ENCODE measurements at regions not wholly inside any gene's neighbourhood (a gene's known extent, or its start where the extent isn't known, plus 50 kb on each side); places are given as distances from the start of the nearest gene placed in this dataset.
"Not testable (repeated sequence)": the region's sequence is repeated elsewhere in the genome, so short reads cannot be mapped to it uniquely, and the experiment has no call there.

DNA sequence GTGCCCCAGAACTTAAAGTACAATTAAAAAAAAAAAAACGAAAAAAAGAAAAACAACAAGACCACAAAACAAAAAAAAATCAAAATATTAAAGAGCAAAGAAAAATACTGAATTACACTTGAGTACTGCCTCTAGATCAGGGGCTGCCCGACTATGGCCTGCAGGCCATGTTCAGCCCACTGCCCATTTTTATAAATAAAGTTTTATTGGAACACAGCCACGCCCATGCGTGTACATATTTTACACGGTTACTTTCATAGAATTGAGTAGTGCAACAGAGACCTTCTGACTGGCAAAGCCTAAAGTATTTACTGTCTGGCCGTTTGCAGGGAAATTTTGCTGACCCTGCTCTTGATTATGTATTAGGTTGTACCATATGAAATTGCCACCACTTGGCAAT lies 130.5 kb downstream of the ATXN3L start:
- no peak for DNase-seq (ENCODE audit: low read depth in 4 of 4, low spot score in 3 of 4)

DNA sequence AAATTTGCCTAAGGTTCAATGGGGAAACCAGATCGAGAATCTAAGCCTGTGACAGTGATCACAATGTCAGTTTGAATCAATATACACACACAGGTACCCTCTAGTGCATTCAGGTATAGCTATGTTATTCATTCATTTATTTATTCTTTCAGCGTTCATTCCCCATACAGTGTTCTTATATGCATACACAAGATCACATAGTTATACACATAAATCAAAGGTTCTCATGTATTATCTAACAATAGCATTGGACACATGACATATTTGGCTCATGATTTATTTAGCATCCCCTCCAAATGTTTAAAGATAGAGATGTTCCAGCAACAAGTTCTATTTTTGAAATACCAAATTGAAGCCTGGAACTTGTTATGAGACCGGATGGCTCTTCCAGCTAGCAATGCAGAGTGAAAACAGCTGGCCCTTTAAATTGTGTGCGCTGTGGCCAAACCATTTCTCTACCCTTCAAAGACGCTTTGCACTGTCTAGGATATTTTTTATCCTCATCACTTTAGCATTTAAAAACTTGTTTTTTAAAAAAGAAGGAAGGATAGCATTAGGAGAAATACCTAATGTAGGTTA lies 131.0 kb downstream of the ATXN3L start:
- no peak for DNase-seq (ENCODE audit: low read depth in 4 of 4, low spot score in 3 of 4)

DNA sequence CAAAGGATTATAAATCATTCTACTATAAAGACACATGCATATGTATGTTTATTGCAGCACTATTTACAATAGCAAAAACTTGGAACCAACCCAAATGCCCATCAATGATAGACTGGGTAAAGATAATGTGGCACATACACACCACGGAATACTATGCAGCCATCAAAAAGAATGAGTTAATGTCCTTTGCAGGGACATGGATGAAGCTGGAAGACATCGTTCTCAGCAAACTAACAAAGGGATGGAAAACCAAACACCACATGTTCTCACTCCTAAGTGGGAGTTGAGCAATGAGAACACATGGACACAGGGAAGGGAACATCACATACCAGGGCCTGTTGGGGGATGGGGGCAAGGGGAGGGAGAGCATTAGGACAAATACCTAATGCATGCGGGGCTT lies 133.2 kb downstream of the ATXN3L start:
- DNase-seq (ENCODE audit: low read depth in 4 of 4, low spot score in 3 of 4): not testable (repeated sequence)

DNA sequence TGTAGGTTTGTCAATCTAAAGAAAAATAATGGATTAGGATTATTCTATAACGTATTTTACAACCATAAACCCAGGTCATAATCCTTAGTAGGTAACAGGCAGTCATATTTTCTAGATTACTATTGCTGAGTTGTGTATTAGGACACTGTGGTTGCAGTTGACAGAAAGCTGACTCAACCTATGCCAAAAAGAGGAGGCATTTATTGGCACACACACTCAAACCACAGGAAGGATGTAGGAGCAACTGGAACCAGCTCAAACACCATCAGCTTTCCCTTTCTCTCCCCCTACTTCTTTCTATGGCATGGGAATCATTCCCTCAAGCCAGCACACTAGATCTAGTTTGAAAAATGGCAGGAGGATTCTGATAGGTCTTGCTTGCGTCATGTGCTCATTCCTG lies 136.4 kb upstream of the FAM9C start:
- DNase-seq (ENCODE audit: low read depth in 4 of 4, low spot score in 3 of 4): no peak

DNA sequence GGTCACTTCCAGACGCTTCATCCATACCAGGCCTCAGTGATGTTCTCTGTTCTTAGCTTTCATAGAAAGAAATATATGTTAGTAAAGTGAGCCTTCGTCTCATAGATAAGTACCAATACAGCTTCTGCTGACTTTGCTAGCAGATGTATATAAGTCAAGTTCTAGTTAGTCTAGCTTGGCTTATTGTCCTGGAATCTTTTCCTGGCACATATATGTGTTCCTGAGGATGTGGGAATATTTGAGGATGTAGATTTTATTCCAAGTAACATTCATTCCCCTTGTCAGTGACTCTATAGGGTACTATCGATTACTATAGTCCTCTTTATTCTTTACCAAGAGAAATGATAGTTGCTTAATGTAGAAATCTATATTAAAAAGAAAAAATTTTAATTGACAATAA lies 135.2 kb upstream of the FAM9C start:
- no peak for DNase-seq (ENCODE audit: low read depth in 4 of 4, low spot score in 3 of 4)

DNA sequence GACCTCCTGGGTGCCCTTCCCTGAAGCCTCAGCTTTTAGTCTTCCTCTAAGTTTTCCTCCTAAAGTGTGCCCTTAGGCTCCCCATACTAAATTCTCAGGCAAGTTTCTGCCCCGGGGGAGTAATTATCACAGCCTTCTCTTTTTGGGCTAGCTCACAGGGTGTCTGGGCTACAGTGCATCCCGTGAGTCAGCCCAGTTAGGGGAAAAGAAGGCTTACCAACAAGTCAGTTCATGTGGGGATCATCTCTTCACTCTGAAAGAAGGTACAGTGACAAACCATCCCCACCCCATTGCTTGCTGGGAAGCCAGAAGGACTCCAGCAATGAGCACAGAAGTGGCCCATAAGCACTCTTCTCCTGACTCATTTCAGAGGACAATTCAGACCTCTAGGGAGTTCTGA lies 134.7 kb upstream of the FAM9C start:
- DNase-seq (ENCODE audit: low read depth in 4 of 4, low spot score in 3 of 4): no peak

DNA sequence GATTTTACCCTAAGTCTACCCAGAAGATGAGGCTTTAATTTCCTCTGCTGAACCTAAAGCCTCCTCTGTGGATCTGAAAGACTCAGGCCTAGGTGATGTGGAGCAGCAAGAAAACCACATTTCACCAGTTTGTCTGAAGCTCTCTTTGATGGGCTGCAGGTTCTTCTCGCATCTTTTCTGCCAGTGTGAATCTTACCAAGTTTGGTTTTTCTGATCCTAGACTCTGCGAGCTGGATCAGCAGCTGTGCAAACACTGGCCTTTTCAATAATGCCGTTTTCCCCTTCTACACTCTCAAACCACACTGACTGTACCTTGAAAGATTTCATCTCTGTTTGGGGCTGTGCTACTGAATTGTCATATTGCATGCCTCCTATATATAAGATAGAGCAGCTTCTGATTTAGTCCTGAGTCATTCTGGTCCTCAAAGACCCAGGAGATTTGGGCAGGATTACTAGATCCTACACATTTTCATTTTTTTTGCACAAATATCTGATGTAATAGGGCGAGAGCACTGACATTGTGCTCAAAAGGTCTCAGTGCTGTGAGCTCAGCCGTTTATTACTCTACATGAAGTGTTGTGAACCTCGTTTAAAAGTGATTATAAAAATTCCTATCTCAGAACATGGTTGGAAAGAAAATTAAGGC lies 133.6 kb upstream of the FAM9C start:
- DNase-seq (ENCODE audit: low read depth in 4 of 4, low spot score in 3 of 4): no peak

DNA sequence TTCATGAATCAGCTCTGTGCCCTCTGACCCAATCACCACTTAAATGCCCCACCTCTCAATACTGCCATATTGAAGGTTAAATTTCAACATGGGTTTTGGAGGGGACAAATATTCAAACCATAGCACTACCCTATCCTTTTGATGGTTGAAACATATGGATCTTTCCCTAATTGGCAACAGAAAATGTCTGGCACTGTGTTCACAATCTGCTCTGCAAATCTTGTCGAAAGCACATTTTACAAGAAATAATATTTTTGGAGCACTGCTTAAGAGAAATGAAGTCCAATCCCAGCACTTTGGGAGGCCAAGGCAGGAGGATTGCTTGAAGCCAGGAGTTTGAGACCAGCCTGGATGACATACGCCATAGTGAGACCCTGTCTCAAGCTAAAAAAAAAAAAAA lies 130.6 kb upstream of the FAM9C start:
- DNase-seq (ENCODE audit: low read depth in 4 of 4, low spot score in 3 of 4): no peak

DNA sequence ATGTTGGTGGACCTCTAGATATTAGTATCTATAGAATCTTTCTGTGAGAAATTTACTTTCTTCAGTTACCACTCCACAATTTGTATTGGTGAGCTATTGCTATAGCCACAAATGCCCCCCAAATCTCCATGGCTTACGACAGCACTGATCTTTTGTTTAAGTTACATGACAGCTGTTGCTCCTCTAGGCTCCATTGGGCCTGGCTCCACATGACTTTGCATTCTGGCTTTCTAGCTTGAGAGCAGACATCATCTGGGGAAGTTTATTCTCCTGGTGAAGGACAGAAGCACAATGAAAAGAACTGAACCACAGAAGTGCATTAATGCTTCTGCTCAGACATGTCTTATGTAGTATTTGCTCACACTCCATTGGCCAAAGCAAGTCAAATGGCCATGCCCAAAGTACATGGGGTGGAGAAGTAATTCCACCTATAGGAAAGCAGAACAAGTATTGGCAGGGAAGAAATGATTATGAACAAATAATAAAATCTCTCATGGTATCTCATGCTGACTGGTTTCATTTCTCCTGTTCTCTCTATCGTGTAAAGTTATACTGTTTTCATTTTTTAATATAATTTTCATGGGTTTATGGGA lies 126.6 kb upstream of the FAM9C start:
- DNase-seq (ENCODE audit: low read depth in 4 of 4, low spot score in 3 of 4): no peak

DNA sequence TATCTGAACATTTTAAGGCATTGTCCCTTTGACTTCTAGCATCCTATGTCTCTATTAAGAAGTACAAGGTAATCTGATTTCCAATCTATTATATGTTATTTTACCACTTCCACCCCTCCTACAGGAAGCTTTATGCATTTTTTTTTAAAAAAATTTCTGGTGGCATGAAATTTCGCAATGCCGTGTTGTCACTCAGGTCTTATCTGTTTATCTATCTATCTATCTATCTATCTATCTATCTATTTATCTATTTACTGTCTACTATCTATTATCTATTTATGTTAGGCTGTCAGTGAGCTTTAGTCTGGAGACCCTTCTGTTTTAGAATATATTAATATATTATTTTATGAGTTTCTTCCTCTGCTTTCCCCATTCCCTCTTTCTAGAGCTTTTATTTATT lies 125.3 kb upstream of the FAM9C start:
- no peak for DNase-seq (ENCODE audit: low read depth in 4 of 4, low spot score in 3 of 4)

DNA sequence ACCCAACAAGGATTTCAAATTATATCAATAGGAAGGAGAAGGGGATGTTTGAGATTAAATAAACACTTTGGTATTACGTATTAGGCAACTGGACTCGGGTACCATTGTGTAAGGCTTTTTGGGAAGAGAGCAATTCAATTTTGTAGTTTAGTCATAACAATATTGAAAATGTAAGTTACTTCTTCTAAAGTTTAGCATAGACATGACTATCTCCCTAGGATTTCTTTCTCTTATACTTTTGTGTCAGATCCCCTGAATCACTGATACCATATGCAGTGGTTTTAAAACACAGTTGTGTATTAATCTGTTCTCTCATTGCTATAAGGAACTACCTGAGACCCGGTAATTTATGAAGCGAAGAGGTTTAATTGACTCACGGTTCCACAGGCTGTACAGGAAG lies 123.8 kb upstream of the FAM9C start:
- no peak for DNase-seq (ENCODE audit: low read depth in 4 of 4, low spot score in 3 of 4)

DNA sequence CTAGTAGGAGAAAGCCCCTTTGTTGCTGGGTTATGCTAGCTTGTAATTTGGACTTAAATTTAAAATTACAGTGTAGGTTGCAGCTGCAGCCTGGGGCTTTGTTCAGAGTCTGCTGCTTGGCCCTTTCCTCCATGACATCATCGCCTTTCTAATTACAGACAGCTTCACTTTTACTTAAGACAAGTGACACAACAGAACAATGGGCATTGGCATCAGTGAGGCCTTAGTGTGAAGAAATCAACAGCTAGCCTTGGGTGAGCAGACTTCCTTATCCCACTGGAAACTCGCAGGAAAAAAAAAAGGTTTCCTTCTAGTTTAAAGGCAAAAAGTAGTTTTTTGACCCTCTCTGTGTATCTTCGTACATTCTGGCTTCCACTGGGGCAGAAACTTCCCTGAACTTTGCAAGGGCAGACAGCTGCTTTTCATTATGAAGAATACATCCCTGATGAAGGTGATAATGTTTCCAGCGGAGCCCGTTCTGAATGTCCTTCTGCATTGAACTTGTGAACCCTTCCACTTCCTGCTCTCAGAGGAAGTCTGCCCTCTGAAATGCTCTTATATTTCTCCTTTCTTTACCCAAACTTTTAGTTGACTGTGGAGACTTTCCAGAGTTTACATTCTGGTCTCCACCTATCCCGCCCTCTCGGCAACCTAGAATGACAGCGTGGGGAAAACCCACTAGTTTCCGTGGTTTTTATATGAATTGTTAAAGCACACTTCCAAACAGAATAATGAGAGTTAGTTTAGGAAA lies 123.2 kb upstream of the FAM9C start:
- DNase-seq (ENCODE audit: low read depth in 4 of 4, low spot score in 3 of 4): no peak

DNA sequence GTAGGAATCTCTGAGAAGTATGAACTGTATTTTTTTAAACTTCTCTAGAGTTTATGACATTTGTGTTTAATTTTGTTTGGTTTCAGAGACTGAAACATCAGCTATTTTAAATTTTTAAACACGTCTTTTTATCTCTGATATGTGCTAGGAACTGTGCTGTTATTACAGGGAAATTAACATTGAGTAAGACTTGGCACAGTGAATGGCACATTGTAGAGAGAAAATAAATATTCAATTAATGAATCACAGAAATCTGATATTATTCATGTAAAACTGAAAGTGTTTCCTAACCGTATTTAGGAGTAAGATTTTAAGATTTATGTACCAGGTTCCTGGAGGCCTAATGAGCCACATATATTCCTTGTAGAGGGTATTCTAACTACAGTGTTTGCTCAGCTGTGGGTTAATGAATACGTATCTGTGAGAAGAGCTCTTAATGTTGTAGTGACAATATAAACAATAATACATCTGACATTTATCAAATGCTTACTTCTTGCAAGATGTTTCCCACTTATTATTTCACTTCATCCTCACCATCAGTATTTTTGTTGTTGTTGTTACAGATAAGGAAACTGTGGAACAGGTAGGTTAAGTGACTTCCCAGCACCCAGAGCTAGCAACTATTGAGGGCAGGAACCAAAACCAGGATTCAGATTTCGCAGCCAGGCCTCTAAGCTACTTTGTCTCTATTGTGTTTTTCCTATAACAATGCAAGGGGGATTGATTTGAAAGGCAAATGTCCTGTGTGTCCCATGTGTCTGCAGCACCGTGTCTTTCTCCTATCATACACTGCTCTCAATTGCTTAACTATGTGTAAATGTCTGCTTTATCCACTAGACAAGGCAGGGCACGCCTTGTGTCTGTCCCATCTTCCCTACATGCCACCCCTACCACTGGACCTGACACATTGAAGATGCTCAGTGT lies 121.1 kb upstream of the FAM9C start:
- DNase-seq (ENCODE audit: low read depth in 4 of 4, low spot score in 3 of 4): no peak

DNA sequence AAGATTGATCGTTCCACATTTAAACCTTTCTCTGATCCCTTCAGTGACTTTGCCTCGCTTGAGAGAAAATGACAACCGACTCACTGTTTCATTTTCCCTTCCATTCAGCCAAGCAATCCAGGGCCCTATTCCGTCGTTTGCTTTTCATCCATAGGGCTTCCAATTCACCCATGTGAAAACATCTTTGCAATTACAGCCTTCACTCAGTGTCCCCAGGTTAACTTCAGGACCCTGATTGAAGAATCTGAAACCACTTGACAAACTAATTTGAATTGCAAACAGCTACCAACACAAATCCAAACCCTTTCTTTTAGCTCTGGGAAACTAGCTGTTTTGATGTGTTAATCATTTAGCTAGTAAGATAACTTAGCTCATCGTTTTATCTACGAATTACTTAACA lies 120.2 kb upstream of the FAM9C start:
- no peak for DNase-seq (ENCODE audit: low read depth in 4 of 4, low spot score in 3 of 4)

DNA sequence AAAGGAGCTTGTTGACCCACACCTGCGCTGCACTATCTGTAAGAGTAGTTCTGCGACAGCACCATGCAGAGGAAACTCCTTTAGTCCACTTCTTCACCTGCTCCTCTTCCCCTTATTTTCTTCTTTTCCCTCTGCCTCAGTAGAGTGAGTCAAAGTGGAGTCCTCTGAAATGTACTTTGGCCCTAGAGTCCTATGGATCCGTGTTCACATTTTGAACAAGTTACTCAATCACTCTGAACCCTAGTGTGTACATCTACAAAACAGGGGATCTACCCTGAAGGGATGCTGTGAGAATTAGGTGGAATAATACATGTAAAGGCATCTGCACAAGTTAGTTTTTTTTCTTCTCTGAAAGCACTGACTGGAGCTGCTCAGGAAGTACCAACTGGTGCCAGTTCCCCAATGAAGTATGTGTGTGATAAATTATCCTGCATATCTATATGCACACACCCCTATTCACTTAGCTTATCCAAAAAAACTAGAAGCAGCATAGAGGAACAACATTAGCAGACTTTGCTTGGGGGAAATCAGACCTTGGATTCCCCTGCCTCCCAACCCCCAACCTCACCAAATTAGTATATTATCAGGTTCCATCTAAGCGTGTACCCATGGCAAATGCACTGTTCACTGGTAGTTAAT lies 118.5 kb upstream of the FAM9C start:
- no peak for DNase-seq (ENCODE audit: low read depth in 4 of 4, low spot score in 3 of 4)

DNA sequence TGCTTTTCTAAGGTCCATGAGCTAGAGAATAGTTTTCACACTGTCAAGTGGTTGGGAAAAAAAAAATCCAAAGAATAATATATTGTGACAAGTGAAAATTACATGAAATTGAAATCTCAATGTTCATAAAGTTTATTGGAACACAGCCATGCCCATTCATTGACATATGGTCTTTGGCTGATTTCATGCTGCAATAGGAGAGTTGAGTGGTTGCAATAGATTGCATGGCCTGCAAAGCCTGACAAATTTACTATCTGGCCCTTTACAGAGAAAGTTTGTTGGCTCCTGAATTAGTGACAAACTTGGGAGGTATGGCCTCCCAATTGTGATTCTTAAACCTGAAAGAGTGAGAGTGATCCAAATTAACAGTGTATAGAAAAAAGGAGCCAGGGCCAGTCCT lies 115.5 kb upstream of the FAM9C start:
- no peak for DNase-seq (ENCODE audit: low read depth in 4 of 4, low spot score in 3 of 4)

DNA sequence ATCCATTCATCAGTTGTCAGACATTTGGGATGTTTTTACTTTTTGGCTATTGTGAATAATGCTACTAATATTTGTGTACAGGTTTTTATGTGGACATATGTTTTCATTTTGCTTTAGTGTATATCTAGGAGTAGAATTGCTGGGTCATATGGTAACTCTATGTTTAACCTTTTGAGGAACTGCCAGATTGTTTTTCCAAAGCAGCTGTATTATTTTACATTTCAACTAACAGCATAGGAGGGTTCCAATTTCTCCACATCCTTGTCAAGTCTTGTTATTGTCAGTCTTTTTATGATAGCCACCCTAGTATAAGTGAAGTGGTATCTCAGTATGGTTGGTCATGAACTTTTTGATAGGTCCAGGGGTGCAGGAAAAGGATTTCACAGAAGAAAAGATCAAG lies 114.5 kb upstream of the FAM9C start:
- no peak for DNase-seq (ENCODE audit: low read depth in 4 of 4, low spot score in 3 of 4)

DNA sequence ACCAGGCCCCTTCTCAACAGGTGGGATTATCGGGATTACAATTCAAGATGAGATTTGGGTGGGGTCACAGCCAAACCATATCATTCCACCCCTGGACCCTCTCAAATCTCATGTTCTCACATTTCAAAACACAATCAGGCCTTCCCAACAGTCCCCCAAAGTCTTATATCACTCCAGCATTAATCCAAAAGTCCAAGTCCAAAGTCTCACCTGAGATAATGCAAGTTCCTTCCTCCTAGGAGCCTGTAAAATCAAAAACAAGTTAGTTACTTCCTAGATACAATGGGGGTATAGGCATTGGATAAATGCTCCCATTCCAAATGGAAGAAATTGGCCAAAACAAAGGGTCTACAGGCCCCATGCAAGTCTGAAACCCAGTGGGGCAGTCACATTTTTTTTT lies 111.1 kb upstream of the FAM9C start:
- not testable (repeated sequence) for DNase-seq (ENCODE audit: low read depth in 4 of 4, low spot score in 3 of 4)

DNA sequence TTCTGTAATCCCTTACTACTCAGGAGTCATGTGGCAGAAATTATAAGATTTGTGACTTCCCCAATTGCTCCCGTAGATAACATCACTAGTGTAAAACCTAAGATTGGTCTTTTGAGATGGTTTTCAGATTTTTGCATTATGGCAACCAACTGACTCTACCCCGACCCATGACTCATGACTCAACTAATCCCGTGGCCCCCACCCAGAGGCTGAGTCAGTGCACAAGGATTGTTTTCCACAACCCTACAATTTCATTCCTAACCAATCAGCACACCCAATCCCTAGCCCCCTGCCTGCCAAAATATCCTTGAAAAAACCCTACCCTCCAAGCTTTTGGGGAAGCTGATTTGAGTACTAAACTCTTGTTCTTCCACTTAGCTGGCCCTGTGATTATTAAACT lies 109.4 kb upstream of the FAM9C start:
- no peak for DNase-seq (ENCODE audit: low read depth in 4 of 4, low spot score in 3 of 4)

DNA sequence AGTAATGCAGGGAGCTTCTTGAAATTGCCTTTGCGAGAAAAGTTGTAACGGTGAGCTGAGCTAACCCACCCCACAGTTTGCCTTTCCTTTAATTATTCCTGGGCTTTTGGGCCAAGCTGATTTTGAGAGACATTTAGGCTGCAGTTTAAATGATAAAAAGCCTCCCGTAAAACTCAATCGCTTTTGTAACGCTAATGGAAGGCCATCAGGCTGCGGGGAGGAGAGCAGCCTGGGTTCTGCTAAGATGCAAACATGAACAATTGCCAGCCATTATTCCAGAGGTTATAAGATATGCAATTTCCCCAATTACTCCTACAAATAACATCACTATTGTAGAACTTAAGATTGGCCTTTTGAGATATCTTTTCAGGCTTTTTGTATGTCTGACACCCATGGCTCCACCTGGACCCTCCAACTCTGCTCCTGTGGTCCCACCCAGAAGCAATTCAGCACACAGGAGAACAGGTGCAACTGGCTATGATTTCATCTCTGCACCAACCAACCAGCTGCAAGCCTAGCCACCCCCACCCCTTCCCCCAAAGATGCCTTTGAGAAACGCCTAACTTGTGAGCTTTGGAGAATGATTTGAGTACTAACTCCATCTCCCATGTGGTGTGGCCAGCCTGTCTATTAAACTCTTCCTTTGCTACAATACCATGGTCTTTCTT lies 108.2 kb upstream of the FAM9C start:
- DNase-seq (ENCODE audit: low read depth in 4 of 4, low spot score in 3 of 4): no peak

All from right renal pelvis (tissue), 4 donors.